GM06990 (cell line): ENCODE measurements at regions not wholly inside any gene's neighbourhood (a gene's known extent, or its start where the extent isn't known, plus 50 kb on each side); places are given as distances from the start of the nearest gene placed in this dataset.

Experiments
- DNase-seq: peaks from one replicate; pipeline ENCODE4 v3.0.0-alpha.2; 2011; ENCODE audit not compliant: insufficient read length; ENCODE audit errors: extremely low read depth
- H3K27me3 ChIP-seq: replicated peaks from 2 replicates; pipeline ENCODE4 v1.6.0; 2011; ENCODE audit warnings: low read length; ENCODE audit not compliant: control insufficient read depth, insufficient read depth
- H3K36me3 ChIP-seq: 2 replicates; pipeline ENCODE4 v1.5.1; 2011; ENCODE audit warnings: low read length; ENCODE audit not compliant: control insufficient read depth, insufficient read depth
- H3K4me3 ChIP-seq: replicated peaks from 2 replicates; pipeline ENCODE4 v1.5.1; 2011; ENCODE audit warnings: low read depth, mild to moderate bottlenecking, control low read depth, low read length
- TF ChIP-seq, protein P1 (sequence below): IDR thresholded peaks from 2 replicates; pipeline ENCODE4 v1.5.1; 2011; ENCODE audit warnings: low read length, control low read depth, mild to moderate bottlenecking, inconsistent platforms; ENCODE audit not compliant: insufficient read depth, poor library complexity, severe bottlenecking

DNA sequence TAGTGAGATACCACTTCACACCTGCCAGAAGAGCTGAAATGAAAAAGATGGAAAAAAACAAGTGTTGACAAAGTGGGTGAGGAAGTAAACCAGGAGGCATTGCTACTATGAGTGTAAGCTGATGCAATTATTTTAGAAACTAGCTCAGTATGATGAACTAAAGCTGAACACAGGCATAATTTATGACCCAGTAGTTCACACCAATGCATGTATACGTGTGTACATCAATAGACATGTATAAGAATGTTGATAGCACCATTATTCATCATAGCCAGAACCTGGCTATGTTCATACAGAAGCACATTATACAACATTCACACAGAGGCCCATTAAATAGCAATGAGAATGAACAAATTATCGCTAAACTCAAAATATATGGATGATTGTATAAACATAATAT, 83.1 kb upstream of the SPOPL start:
- Histone ChIP-seq H3K27me3 (no peaks in the 10 kb centered on the region), H3K36me3 (no peaks in the 10 kb centered on the region), H3K4me3 (no peak overlapping the region)
- DNase-seq: no peak
- TF ChIP-seq, protein P1, sequence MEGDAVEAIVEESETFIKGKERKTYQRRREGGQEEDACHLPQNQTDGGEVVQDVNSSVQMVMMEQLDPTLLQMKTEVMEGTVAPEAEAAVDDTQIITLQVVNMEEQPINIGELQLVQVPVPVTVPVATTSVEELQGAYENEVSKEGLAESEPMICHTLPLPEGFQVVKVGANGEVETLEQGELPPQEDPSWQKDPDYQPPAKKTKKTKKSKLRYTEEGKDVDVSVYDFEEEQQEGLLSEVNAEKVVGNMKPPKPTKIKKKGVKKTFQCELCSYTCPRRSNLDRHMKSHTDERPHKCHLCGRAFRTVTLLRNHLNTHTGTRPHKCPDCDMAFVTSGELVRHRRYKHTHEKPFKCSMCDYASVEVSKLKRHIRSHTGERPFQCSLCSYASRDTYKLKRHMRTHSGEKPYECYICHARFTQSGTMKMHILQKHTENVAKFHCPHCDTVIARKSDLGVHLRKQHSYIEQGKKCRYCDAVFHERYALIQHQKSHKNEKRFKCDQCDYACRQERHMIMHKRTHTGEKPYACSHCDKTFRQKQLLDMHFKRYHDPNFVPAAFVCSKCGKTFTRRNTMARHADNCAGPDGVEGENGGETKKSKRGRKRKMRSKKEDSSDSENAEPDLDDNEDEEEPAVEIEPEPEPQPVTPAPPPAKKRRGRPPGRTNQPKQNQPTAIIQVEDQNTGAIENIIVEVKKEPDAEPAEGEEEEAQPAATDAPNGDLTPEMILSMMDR: no peak

DNA sequence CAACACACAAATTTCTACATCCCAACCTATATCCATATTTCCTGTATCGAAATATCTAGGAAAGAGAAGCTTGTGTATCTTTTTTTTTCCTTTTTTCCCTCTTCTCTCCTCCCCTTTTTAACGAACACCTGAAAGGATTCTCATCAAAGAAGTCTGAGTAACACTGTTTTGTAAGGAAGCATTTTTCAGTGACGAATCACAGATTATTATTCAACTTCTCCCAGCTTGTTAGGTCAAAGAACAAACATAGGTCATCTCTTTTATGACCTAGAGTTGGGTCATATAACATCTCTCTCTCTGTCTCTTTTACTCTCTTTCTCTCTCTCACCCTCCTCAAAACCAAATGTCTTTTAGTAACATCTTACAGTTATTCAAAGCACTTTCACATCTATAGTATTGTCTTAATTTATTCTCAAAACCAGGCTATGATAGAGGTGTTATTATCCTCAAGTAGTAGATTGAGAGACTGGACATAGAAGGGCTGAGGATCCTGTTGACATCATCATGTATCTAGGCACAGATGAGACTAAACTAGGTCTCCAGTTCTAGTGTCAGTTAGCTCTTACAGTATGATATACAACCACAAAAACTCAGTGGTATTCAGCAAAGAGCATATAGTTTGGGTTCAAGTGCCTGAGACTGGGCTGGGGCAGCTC, 80.1 kb upstream of the SPOPL start:
- Histone ChIP-seq H3K27me3 (no peaks in the 10 kb centered on the region), H3K36me3 (no peaks in the 10 kb centered on the region), H3K4me3 (no peak overlapping the region)
- no peak for DNase-seq
- TF ChIP-seq, protein P1: no peak

DNA sequence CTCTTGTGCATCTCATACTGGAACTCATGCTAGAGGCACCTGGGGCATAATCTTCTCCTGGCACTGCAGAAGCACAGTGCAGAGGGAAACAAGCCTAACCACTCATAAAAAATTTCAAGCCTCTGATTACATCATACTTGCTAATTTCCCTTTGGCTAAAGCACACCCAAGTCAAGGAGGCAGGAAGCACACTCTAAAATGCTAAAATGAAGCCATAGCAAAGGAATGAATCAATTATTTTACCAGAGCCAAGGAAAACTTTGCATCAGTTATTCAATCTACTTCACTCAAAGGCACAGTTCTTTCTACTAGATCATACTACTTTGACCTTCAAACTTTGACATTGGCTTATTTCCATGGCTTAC, 79.6 kb upstream of the SPOPL start:
- no peak overlapping the region for H3K4me3 ChIP-seq
- H3K27me3 ChIP-seq: no peaks in the 10 kb centered on the region
- DNase-seq: no peak
- TF ChIP-seq, protein P1: no peak
- H3K36me3 ChIP-seq: no peaks in the 10 kb centered on the region

DNA sequence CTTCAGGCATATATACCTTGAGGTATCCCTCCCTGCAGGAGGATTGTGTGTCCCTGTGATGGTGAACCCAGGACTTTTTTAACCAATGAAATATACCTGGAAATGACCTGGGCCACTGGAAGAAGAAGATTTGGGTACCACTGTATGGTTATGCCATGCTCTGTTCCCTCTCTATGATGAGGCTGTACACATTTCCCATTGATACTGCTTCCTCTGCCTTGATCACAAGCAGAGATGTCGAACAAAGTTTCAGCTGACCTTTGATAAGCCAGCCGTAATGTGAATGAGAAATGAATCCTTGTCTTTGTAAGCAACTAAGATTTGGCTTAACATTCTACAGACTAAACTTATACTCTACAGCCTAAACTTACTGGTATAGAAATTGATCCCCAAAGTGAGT, 78.4 kb upstream of the SPOPL start:
- Histone ChIP-seq H3K4me3 (no peak overlapping the region), H3K36me3 (no peaks in the 10 kb centered on the region), H3K27me3 (no peaks in the 10 kb centered on the region)
- TF ChIP-seq, protein P1: no peak
- no peak for DNase-seq

DNA sequence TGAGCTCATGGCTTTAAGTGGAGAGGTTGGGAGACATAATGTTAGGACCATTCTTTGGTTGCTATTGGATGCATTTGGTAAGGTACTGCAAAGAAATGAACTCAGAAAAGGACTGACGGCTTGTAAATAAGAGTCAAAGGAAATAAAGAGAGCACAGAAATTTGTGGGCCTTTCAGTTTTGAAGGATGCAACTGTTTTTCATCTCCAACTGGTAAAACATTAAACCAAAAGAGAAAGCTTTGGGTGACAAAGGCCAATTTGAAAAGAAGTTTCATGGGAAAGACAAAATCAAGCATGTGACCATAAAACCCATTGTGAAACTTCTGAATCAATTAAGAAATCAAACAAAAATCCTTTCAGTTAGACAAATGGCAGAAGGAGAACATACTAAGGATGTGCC, 77.8 kb upstream of the SPOPL start:
- no peak overlapping the region for H3K4me3 ChIP-seq
- TF ChIP-seq, protein P1: no peak
- DNase-seq: no peak
- no peaks in the 10 kb centered on the region for H3K36me3 ChIP-seq
- no peaks in the 10 kb centered on the region for H3K27me3 ChIP-seq
